ENCODE measurements at regions not wholly inside any gene's neighbourhood (a gene's known extent, or its start where the extent isn't known, plus 50 kb on each side); places are given as distances from the start of the nearest gene placed in this dataset.

- DNase-seq (ENCODE audit: low spot score): no peak
Observed at GRCh38 chr9:13716601-13717321, 437.3 kb upstream of the MPDZ start.

- no peak for DNase-seq (ENCODE audit: low spot score)
Observed at GRCh38 chr9:13716090-13716489, 436.6 kb upstream of the MPDZ start.

GRCh38 chr9:13715430-13715829 is 435.9 kb upstream of the MPDZ start:
- DNase-seq (ENCODE audit: low spot score): no peak

GRCh38 chr9:13707612-13708576 is 428.4 kb upstream of the MPDZ start:
- peak; percentile 59 for DNase-seq (ENCODE audit: low spot score)

- DNase-seq (ENCODE audit: low spot score): peak; percentile 28
Observed at GRCh38 chr9:13705918-13706317, 426.4 kb upstream of the MPDZ start.

GRCh38 chr9:13705373-13705772 is 425.9 kb upstream of the MPDZ start:
- no peak for DNase-seq (ENCODE audit: low spot score)

GRCh38 chr9:13690595-13690994 is 411.1 kb upstream of the MPDZ start:
- DNase-seq (ENCODE audit: low spot score): no peak

GRCh38 chr9:13689925-13690324 is 410.4 kb upstream of the MPDZ start:
- DNase-seq (ENCODE audit: low spot score): no peak

GRCh38 chr9:13688990-13689600 is 409.6 kb upstream of the MPDZ start:
- DNase-seq (ENCODE audit: low spot score): peak; percentile 12

- DNase-seq (ENCODE audit: low spot score): no peak
Observed at GRCh38 chr9:13688223-13688989, 408.9 kb upstream of the MPDZ start.

GRCh38 chr9:13684656-13685055 is 405.2 kb upstream of the MPDZ start:
- DNase-seq (ENCODE audit: low spot score): no peak

GRCh38 chr9:13677801-13678200 is 398.3 kb upstream of the MPDZ start:
- DNase-seq (ENCODE audit: low spot score): no peak

- DNase-seq (ENCODE audit: low spot score): no peak
Observed at GRCh38 chr9:13675638-13676000, 396.1 kb upstream of the MPDZ start.

- DNase-seq (ENCODE audit: low spot score): no peak
Observed at GRCh38 chr9:13674926-13675637, 395.6 kb upstream of the MPDZ start.

- no peak for DNase-seq (ENCODE audit: low spot score)
Observed at GRCh38 chr9:13673348-13673747, 393.9 kb upstream of the MPDZ start.

- DNase-seq (ENCODE audit: low spot score): peak; percentile 89
Observed at GRCh38 chr9:13665418-13666066, 386.1 kb upstream of the MPDZ start.

GRCh38 chr9:13661014-13661413 is 381.5 kb upstream of the MPDZ start:
- DNase-seq (ENCODE audit: low spot score): no peak

- DNase-seq (ENCODE audit: low spot score): no peak
Observed at GRCh38 chr9:13651969-13652663, 372.6 kb upstream of the MPDZ start.

- no peak for DNase-seq (ENCODE audit: low spot score)
Observed at GRCh38 chr9:13651526-13651925, 372.0 kb upstream of the MPDZ start.

GRCh38 chr9:13648676-13649075 is 369.2 kb upstream of the MPDZ start:
- no peak for DNase-seq (ENCODE audit: low spot score)
